ENCODE measurements at regions not wholly inside any gene's neighbourhood (a gene's known extent, or its start where the extent isn't known, plus 50 kb on each side); places are given as distances from the start of the nearest gene placed in this dataset.

- Histone ChIP-seq H3K4me3 (ENCODE audit: low read length) (no peak overlapping the region), H3K36me3 (ENCODE audit: insufficient read depth, low read length) (no peaks in the 10 kb centered on the region), H3K9me3 (ENCODE audit: low read length) (no peaks in the 10 kb centered on the region), H3K27me3 (ENCODE audit: insufficient read depth, low read length, poor library complexity, severe bottlenecking) (no peaks in the 10 kb centered on the region), H3K27ac (ENCODE audit: low read depth, low read length) (no peak overlapping the region), H3K4me1 (ENCODE audit: insufficient read depth, low read length) (no peaks in the 10 kb centered on the region)
- no peaks in the 10 kb centered on the region for H3K36me3 Mint-ChIP-seq
- peaks cover 0 to 1% of the 10 kb centered on the region in 2 donors for H3K27me3 Mint-ChIP-seq
- POLR2A ChIA-PET = no interaction called here
- no peaks in the 10 kb centered on the region for H3K4me1 Mint-ChIP-seq
- H3K27ac Mint-ChIP-seq = no peak overlapping the region
- CTCF ChIA-PET = interaction anchor here (0.9 kb wide), 1 partner anchor 25 kb away, joined by 3 read pairs; no protein-coding TSS in a partner anchor
- DNase-seq = no peak
- H3K4me3 Mint-ChIP-seq = peak overlapping the region in 1 of 7 donors; percentile 11
- H3K9me3 Mint-ChIP-seq = peaks cover 0 to 2% (median 0%) of the 10 kb centered on the region in 5 donors
These were observed 128.7 kb downstream of the UQCRFS1 start for GRCh38 chr19:29084266-29084665.

GRCh38 chr19:29083863-29084262 is 129.1 kb downstream of the UQCRFS1 start:
- ChIA-PET POLR2A (no interaction called here), CTCF (no interaction called here)
- H3K9me3 Mint-ChIP-seq = peaks cover 0 to 2% (median 0%) of the 10 kb centered on the region in 5 donors
- Histone ChIP-seq H3K27me3 (ENCODE audit: insufficient read depth, low read length, poor library complexity, severe bottlenecking) (no peaks in the 10 kb centered on the region), H3K9me3 (ENCODE audit: low read length) (no peaks in the 10 kb centered on the region), H3K4me3 (ENCODE audit: low read length) (no peak overlapping the region), H3K4me1 (ENCODE audit: insufficient read depth, low read length) (no peaks in the 10 kb centered on the region), H3K36me3 (ENCODE audit: insufficient read depth, low read length) (no peaks in the 10 kb centered on the region), H3K27ac (ENCODE audit: low read depth, low read length) (no peak overlapping the region)
- H3K4me3 Mint-ChIP-seq = peak overlapping the region in 1 of 7 donors; percentile 11
- DNase-seq = no peak
- no peaks in the 10 kb centered on the region for H3K36me3 Mint-ChIP-seq
- H3K4me1 Mint-ChIP-seq = no peaks in the 10 kb centered on the region
- peaks cover 0 to 1% of the 10 kb centered on the region in 2 donors for H3K27me3 Mint-ChIP-seq
- H3K27ac Mint-ChIP-seq = no peak overlapping the region

GRCh38 chr19:29079356-29080032 is 133.5 kb downstream of the UQCRFS1 start:
- H3K36me3 Mint-ChIP-seq = no peaks in the 10 kb centered on the region
- H3K27me3 Mint-ChIP-seq = peaks cover 0 to 2% of the 10 kb centered on the region in 2 donors
- CTCF ChIA-PET = no interaction called here
- no peaks in the 10 kb centered on the region for H3K4me1 Mint-ChIP-seq
- H3K4me1 ChIP-seq (ENCODE audit: insufficient read depth, low read length) = no peaks in the 10 kb centered on the region
- peaks cover 0 to 2% (median 0%) of the 10 kb centered on the region in 5 donors for H3K9me3 Mint-ChIP-seq
- no peaks in the 10 kb centered on the region for H3K27me3 ChIP-seq (ENCODE audit: insufficient read depth, low read length, poor library complexity, severe bottlenecking)
- H3K27ac Mint-ChIP-seq = no peak overlapping the region
- no peak overlapping the region for H3K4me3 ChIP-seq (ENCODE audit: low read length)
- H3K36me3 ChIP-seq (ENCODE audit: insufficient read depth, low read length) = no peaks in the 10 kb centered on the region
- POLR2A ChIA-PET = no interaction called here
- no peak overlapping the region for H3K4me3 Mint-ChIP-seq
- no peak for DNase-seq
- no peak overlapping the region for H3K27ac ChIP-seq (ENCODE audit: low read depth, low read length)
- H3K9me3 ChIP-seq (ENCODE audit: low read length) = no peaks in the 10 kb centered on the region

GRCh38 chr19:29076963-29077362 is 136.0 kb downstream of the UQCRFS1 start:
- no peak overlapping the region for H3K27ac ChIP-seq (ENCODE audit: low read depth, low read length)
- Mint-ChIP-seq H3K4me3 (no peak overlapping the region), H3K27ac (no peak overlapping the region)

GRCh38 chr19:29076161-29076560 is 136.8 kb downstream of the UQCRFS1 start:
- H3K4me1 Mint-ChIP-seq = no peaks in the 10 kb centered on the region
- ChIA-PET CTCF (no interaction called here), POLR2A (no interaction called here)
- no peak overlapping the region for H3K27ac Mint-ChIP-seq
- Histone ChIP-seq H3K27ac (ENCODE audit: low read depth, low read length) (no peak overlapping the region), H3K4me1 (ENCODE audit: insufficient read depth, low read length) (no peaks in the 10 kb centered on the region), H3K4me3 (ENCODE audit: low read length) (no peak overlapping the region), H3K27me3 (ENCODE audit: insufficient read depth, low read length, poor library complexity, severe bottlenecking) (no peaks in the 10 kb centered on the region), H3K36me3 (ENCODE audit: insufficient read depth, low read length) (no peaks in the 10 kb centered on the region), H3K9me3 (ENCODE audit: low read length) (no peaks in the 10 kb centered on the region)
- H3K9me3 Mint-ChIP-seq = no peaks in the 10 kb centered on the region
- H3K27me3 Mint-ChIP-seq = peaks cover 0 to 2% of the 10 kb centered on the region in 2 donors
- no peak overlapping the region for H3K4me3 Mint-ChIP-seq
- DNase-seq = no peak
- H3K36me3 Mint-ChIP-seq = no peaks in the 10 kb centered on the region

More at GRCh38 chr19:29076963-29077362, 136.0 kb downstream of the UQCRFS1 start:
- Histone ChIP-seq H3K36me3 (ENCODE audit: insufficient read depth, low read length) (no peaks in the 10 kb centered on the region), H3K4me1 (ENCODE audit: insufficient read depth, low read length) (no peaks in the 10 kb centered on the region), H3K27me3 (ENCODE audit: insufficient read depth, low read length, poor library complexity, severe bottlenecking) (no peaks in the 10 kb centered on the region), H3K9me3 (ENCODE audit: low read length) (no peaks in the 10 kb centered on the region), H3K4me3 (ENCODE audit: low read length) (no peak overlapping the region)
- DNase-seq = no peak
- no peaks in the 10 kb centered on the region for H3K9me3 Mint-ChIP-seq
- no peaks in the 10 kb centered on the region for H3K4me1 Mint-ChIP-seq
- no peaks in the 10 kb centered on the region for H3K36me3 Mint-ChIP-seq
- ChIA-PET POLR2A (interaction anchor here (0.6 kb wide), 1 partner anchor 423 kb away, joined by 3 read pairs; no protein-coding TSS in a partner anchor), CTCF (no interaction called here)
- H3K27me3 Mint-ChIP-seq = peaks cover 0 to 2% of the 10 kb centered on the region in 2 donors

GRCh38 chr19:29075149-29075548 is 137.8 kb downstream of the UQCRFS1 start:
- Histone ChIP-seq H3K9me3 (ENCODE audit: low read length) (no peaks in the 10 kb centered on the region), H3K4me3 (ENCODE audit: low read length) (no peak overlapping the region), H3K27ac (ENCODE audit: low read depth, low read length) (no peak overlapping the region), H3K27me3 (ENCODE audit: insufficient read depth, low read length, poor library complexity, severe bottlenecking) (no peaks in the 10 kb centered on the region), H3K36me3 (ENCODE audit: insufficient read depth, low read length) (no peaks in the 10 kb centered on the region), H3K4me1 (ENCODE audit: insufficient read depth, low read length) (no peaks in the 10 kb centered on the region)
- DNase-seq = no peak
- peaks cover 0 to 2% of the 10 kb centered on the region in 2 donors for H3K27me3 Mint-ChIP-seq
- H3K27ac Mint-ChIP-seq = peak overlapping the region in 1 of 8 donors; percentile 38
- no peaks in the 10 kb centered on the region for H3K9me3 Mint-ChIP-seq
- ChIA-PET CTCF (no interaction called here), POLR2A (no interaction called here)
- H3K36me3 Mint-ChIP-seq = no peaks in the 10 kb centered on the region
- no peaks in the 10 kb centered on the region for H3K4me1 Mint-ChIP-seq
- H3K4me3 Mint-ChIP-seq = no peak overlapping the region

GRCh38 chr19:29074579-29074978 is 138.4 kb downstream of the UQCRFS1 start:
- ChIA-PET POLR2A (no interaction called here), CTCF (no interaction called here)
- Mint-ChIP-seq H3K4me3 (no peak overlapping the region), H3K27ac (no peak overlapping the region), H3K9me3 (no peaks in the 10 kb centered on the region), H3K36me3 (no peaks in the 10 kb centered on the region), H3K27me3 (peaks cover 0 to 2% of the 10 kb centered on the region in 2 donors), H3K4me1 (no peaks in the 10 kb centered on the region)
- no peaks in the 10 kb centered on the region for H3K4me1 ChIP-seq (ENCODE audit: insufficient read depth, low read length)
- H3K36me3 ChIP-seq (ENCODE audit: insufficient read depth, low read length) = no peaks in the 10 kb centered on the region
- no peak overlapping the region for H3K4me3 ChIP-seq (ENCODE audit: low read length)
- no peak for DNase-seq
- no peaks in the 10 kb centered on the region for H3K27me3 ChIP-seq (ENCODE audit: insufficient read depth, low read length, poor library complexity, severe bottlenecking)
- H3K27ac ChIP-seq (ENCODE audit: low read depth, low read length) = no peak overlapping the region
- no peaks in the 10 kb centered on the region for H3K9me3 ChIP-seq (ENCODE audit: low read length)

- Histone ChIP-seq H3K36me3 (ENCODE audit: insufficient read depth, low read length) (no peaks in the 10 kb centered on the region), H3K27me3 (ENCODE audit: insufficient read depth, low read length, poor library complexity, severe bottlenecking) (no peaks in the 10 kb centered on the region), H3K9me3 (ENCODE audit: low read length) (no peaks in the 10 kb centered on the region), H3K4me1 (ENCODE audit: insufficient read depth, low read length) (no peaks in the 10 kb centered on the region), H3K27ac (ENCODE audit: low read depth, low read length) (no peak overlapping the region), H3K4me3 (ENCODE audit: low read length) (no peak overlapping the region)
- Mint-ChIP-seq H3K36me3 (no peaks in the 10 kb centered on the region), H3K4me1 (no peaks in the 10 kb centered on the region), H3K27ac (no peak overlapping the region), H3K9me3 (peaks cover 0 to 5% (median 3%) of the 10 kb centered on the region in 5 donors), H3K27me3 (peaks cover 0 to 6% of the 10 kb centered on the region in 2 donors), H3K4me3 (no peak overlapping the region)
- no peak for DNase-seq
- CTCF ChIA-PET = no interaction called here
- POLR2A ChIA-PET = no interaction called here
These were observed 145.1 kb downstream of the UQCRFS1 start for GRCh38 chr19:29067831-29068230.

All from CD8-positive, alpha-beta memory T cell (primary cell).